HepG2 (cell line): ENCODE measurements at regions not wholly inside any gene's neighbourhood (a gene's known extent, or its start where the extent isn't known, plus 50 kb on each side); places are given as distances from the start of the nearest gene placed in this dataset.
A peak's percentile ranks its signal among the peaks of the same experiment; 100 is the strongest.

Experiments
- AKAP8 ChIP-seq: sonication (generic); formaldehyde crosslinking; IDR thresholded peaks from 2 replicates; pipeline ENCODE4 v1.5.1; 2020; ENCODE audit warnings: mild to moderate bottlenecking, missing genetic modification reagents
- BCL6 ChIP-seq: IDR thresholded peaks from 2 replicates; pipeline ENCODE4 v1.6.1; 2016; ENCODE audit warnings: missing genetic modification reagents, missing compliant biosample characterization
- BORCS8-MEF2B ChIP-seq: sonication (generic); formaldehyde crosslinking; IDR thresholded peaks from 2 replicates; pipeline ENCODE4 v1.8.0; 2022; ENCODE audit warnings: mild to moderate bottlenecking, missing genetic modification reagents
- JUNB ChIP-seq: sonication (generic); formaldehyde crosslinking; IDR thresholded peaks from 2 replicates; pipeline ENCODE4 v1.8.0; 2022; ENCODE audit warnings: missing genetic modification reagents, mild to moderate bottlenecking, borderline replicate concordance
- MBNL3 ChIP-seq: fragments of 250-450 bp; sonication (Bioruptor Pico); conservative IDR thresholded peaks from 2 replicates; pipeline ENCODE4 v1.8.0; 2022; ENCODE audit warnings: mild to moderate bottlenecking, inconsistent platforms
- NFIC ChIP-seq: IDR thresholded peaks from 2 replicates; pipeline ENCODE4 v1.6.1; 2012; ENCODE audit warnings: mild to moderate bottlenecking, low read length, inconsistent platforms
- NRL ChIP-seq: sonication (generic); formaldehyde crosslinking; IDR thresholded peaks from 2 replicates; pipeline ENCODE4 v1.5.0; 2020; ENCODE audit warnings: missing genetic modification reagents, mild to moderate bottlenecking, moderate library complexity, borderline replicate concordance
- REXO4 ChIP-seq: sonication (generic); formaldehyde crosslinking; IDR thresholded peaks from 2 replicates; pipeline ENCODE4 v1.8.0; 2022; ENCODE audit warnings: missing genetic modification reagents, mild to moderate bottlenecking, borderline replicate concordance
- RFX5 ChIP-seq: IDR thresholded peaks from 2 replicates; pipeline ENCODE4 v1.6.1; 2011; ENCODE audit warnings: low read depth, low read length, improper control_type of control experiment
- SNAPC2 ChIP-seq: sonication (generic); formaldehyde crosslinking; IDR thresholded peaks from 2 replicates; pipeline ENCODE4 v1.8.1; 2022; ENCODE audit warnings: mild to moderate bottlenecking, missing genetic modification reagents
- TOE1 ChIP-seq: sonication (generic); formaldehyde crosslinking; IDR thresholded peaks from 2 replicates; pipeline ENCODE4 v1.4.0; 2020; ENCODE audit warnings: mild to moderate bottlenecking, missing genetic modification reagents
- ZBTB26 ChIP-seq: IDR thresholded peaks from 2 replicates; pipeline ENCODE4 v1.6.1; 2016; ENCODE audit warnings: missing compliant biosample characterization, missing genetic modification reagents, borderline replicate concordance
- ZNF12 ChIP-seq: sonication (generic); formaldehyde crosslinking; IDR thresholded peaks from 2 replicates; pipeline ENCODE4 v1.5.0; 2020; ENCODE audit warnings: missing genetic modification reagents
- ZNF557 ChIP-seq: sonication (generic); formaldehyde crosslinking; IDR thresholded peaks from 2 replicates; pipeline ENCODE4 v1.4.0; 2020; ENCODE audit warnings: missing genetic modification reagents
- ZNF749 ChIP-seq: sonication (generic); formaldehyde crosslinking; IDR thresholded peaks from 2 replicates; pipeline ENCODE4 v1.8.0; 2022; ENCODE audit warnings: mild to moderate bottlenecking, missing genetic modification reagents, moderate library complexity, borderline replicate concordance
- ZNF776 ChIP-seq: sonication (generic); formaldehyde crosslinking; IDR thresholded peaks from 2 replicates; pipeline ENCODE4 v1.4.0; 2020; ENCODE audit warnings: mild to moderate bottlenecking, missing genetic modification reagents
- ZNF790 ChIP-seq: sonication (generic); formaldehyde crosslinking; IDR thresholded peaks from 2 replicates; pipeline ENCODE4 v1.8.0; 2022; ENCODE audit warnings: missing genetic modification reagents, mild to moderate bottlenecking, borderline replicate concordance
- ZNF792 ChIP-seq: IDR thresholded peaks from 2 replicates; pipeline ENCODE4 v1.6.1; 2016
- TF ChIP-seq, protein P1 (sequence below), 2 experiments: IDR thresholded peaks; 2 replicates each; pipeline ENCODE4 v1.6.1; 2011 to 2012; ENCODE audit warnings: low read length in 2 of 2, borderline replicate concordance in 1 of 2, low read depth in 1 of 2, mild to moderate bottlenecking in 1 of 2, moderate library complexity in 1 of 2
- TF ChIP-seq, protein P2 (sequence below): sonication (generic); formaldehyde crosslinking; IDR thresholded peaks from 2 replicates; pipeline ENCODE4 v1.4.0; 2020; ENCODE audit warnings: missing genetic modification reagents

DNA sequence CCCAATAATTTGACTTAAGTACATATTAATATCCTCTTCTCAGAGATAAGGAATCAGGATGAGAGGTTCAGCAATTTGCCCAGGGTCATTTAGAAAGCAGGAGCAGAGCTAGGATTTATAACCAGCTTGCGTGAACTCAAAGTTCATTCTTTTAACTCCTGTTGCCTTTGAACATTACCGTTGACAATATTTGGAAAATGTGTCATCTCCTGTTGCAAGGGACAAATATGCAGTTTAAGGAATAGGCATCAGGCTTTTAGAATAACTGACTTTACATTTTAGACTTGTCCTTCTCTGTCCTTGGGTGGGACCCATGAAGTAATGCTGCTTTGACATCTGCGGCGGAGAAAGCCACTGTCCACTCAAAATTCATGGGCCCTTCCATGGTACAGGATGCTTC is 252.2 kb upstream of the RGMA start (continued):
- TF ChIP-seq BCL6 (CRISPR knock-in tag) (peak; percentile 68), ZNF776 (CRISPR knock-in tag) (no peak), NRL (CRISPR knock-in tag) (no peak), AKAP8 (no peak), NFIC (0 out of 2 replicates have a peak, but pooled peaks have one; percentile 70), ZNF790 (CRISPR knock-in tag) (no peak), JUNB (CRISPR knock-in tag) (peak; percentile 93), REXO4 (CRISPR knock-in tag) (no peak), ZNF749 (CRISPR knock-in tag) (no peak), MBNL3 (CRISPR knock-in tag) (no peak), ZBTB26 (no peak), ZNF12 (peak; percentile 17; the same call in 1 of the 2 replicates), SNAPC2 (CRISPR knock-in tag) (no peak), BORCS8-MEF2B (CRISPR knock-in tag) (no peak), ZNF792 (CRISPR knock-in tag) (peak; percentile 85), RFX5 (no peak), TOE1 (CRISPR knock-in tag) (no peak), ZNF557 (no peak)
- TF ChIP-seq, protein P1, sequence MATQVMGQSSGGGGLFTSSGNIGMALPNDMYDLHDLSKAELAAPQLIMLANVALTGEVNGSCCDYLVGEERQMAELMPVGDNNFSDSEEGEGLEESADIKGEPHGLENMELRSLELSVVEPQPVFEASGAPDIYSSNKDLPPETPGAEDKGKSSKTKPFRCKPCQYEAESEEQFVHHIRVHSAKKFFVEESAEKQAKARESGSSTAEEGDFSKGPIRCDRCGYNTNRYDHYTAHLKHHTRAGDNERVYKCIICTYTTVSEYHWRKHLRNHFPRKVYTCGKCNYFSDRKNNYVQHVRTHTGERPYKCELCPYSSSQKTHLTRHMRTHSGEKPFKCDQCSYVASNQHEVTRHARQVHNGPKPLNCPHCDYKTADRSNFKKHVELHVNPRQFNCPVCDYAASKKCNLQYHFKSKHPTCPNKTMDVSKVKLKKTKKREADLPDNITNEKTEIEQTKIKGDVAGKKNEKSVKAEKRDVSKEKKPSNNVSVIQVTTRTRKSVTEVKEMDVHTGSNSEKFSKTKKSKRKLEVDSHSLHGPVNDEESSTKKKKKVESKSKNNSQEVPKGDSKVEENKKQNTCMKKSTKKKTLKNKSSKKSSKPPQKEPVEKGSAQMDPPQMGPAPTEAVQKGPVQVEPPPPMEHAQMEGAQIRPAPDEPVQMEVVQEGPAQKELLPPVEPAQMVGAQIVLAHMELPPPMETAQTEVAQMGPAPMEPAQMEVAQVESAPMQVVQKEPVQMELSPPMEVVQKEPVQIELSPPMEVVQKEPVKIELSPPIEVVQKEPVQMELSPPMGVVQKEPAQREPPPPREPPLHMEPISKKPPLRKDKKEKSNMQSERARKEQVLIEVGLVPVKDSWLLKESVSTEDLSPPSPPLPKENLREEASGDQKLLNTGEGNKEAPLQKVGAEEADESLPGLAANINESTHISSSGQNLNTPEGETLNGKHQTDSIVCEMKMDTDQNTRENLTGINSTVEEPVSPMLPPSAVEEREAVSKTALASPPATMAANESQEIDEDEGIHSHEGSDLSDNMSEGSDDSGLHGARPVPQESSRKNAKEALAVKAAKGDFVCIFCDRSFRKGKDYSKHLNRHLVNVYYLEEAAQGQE (IDR thresholded peaks at IDR 0.05; ENCODE audit: borderline replicate concordance in 1 of 2, low read depth in 1 of 2, low read length in 2 of 2): no peak
- TF ChIP-seq, protein P2, sequence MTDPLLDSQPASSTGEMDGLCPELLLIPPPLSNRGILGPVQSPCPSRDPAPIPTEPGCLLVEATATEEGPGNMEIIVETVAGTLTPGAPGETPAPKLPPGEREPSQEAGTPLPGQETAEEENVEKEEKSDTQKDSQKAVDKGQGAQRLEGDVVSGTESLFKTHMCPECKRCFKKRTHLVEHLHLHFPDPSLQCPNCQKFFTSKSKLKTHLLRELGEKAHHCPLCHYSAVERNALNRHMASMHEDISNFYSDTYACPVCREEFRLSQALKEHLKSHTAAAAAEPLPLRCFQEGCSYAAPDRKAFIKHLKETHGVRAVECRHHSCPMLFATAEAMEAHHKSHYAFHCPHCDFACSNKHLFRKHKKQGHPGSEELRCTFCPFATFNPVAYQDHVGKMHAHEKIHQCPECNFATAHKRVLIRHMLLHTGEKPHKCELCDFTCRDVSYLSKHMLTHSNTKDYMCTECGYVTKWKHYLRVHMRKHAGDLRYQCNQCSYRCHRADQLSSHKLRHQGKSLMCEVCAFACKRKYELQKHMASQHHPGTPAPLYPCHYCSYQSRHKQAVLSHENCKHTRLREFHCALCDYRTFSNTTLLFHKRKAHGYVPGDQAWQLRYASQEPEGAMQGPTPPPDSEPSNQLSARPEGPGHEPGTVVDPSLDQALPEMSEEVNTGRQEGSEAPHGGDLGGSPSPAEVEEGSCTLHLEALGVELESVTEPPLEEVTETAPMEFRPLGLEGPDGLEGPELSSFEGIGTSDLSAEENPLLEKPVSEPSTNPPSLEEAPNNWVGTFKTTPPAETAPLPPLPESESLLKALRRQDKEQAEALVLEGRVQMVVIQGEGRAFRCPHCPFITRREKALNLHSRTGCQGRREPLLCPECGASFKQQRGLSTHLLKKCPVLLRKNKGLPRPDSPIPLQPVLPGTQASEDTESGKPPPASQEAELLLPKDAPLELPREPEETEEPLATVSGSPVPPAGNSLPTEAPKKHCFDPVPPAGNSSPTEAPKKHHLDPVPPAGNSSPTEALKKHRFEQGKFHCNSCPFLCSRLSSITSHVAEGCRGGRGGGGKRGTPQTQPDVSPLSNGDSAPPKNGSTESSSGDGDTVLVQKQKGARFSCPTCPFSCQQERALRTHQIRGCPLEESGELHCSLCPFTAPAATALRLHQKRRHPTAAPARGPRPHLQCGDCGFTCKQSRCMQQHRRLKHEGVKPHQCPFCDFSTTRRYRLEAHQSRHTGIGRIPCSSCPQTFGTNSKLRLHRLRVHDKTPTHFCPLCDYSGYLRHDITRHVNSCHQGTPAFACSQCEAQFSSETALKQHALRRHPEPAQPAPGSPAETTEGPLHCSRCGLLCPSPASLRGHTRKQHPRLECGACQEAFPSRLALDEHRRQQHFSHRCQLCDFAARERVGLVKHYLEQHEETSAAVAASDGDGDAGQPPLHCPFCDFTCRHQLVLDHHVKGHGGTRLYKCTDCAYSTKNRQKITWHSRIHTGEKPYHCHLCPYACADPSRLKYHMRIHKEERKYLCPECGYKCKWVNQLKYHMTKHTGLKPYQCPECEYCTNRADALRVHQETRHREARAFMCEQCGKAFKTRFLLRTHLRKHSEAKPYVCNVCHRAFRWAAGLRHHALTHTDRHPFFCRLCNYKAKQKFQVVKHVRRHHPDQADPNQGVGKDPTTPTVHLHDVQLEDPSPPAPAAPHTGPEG (CRISPR knock-in tag): no peak
